Motor neuron (in vitro differentiated cells): ENCODE measurements at regions not wholly inside any gene's neighbourhood (a gene's known extent, or its start where the extent isn't known, plus 50 kb on each side); places are given as distances from the start of the nearest gene placed in this dataset.

ENCODE experiments used
- ATAC-seq, 8 experiments: fragments of 200-7000 bp; cut with Tn5 transposase; replicated peaks in 6 of 8; 2 replicates each; pipeline ENCODE4 v1.8.0; 2021; ENCODE audit warnings: mild to moderate bottlenecking in 8 of 8, moderate library complexity in 8 of 8
- H3K27ac ChIP-seq, 2 donors: fragments of 250-450 bp; sonication (Bioruptor Pico); 2 replicates each; pipeline ENCODE4 v1.9.0; 2021; ENCODE audit warnings: antibody characterized with exemption in 2 of 2, mild to moderate bottlenecking in 2 of 2, moderate library complexity in 1 of 2
- H3K4me1 ChIP-seq, 2 donors: fragments of 250-450 bp; sonication (Bioruptor Pico); replicated peaks in 1 of 2; 2 replicates each; pipeline ENCODE4 v1.6.1; 2021; ENCODE audit warnings: antibody characterized with exemption in 2 of 2, mild to moderate bottlenecking in 2 of 2, moderate library complexity in 1 of 2
- H3K4me3 ChIP-seq, 5 donors: fragments of 250-450 bp; sonication (Bioruptor Pico); 2 replicates each; pipeline ENCODE4 v1.9.0; 2021; ENCODE audit warnings: antibody characterized with exemption in 5 of 5, mild to moderate bottlenecking in 5 of 5, moderate library complexity in 4 of 5
- WGBS, 10 experiments: fragments of 450-650 bp; shearing (Covaris generic); methylation state at CpG; one replicate each; pipeline ENCODE4 v1.0.0; 2022; 5-methylcytosine and 5-hydroxymethylcytosine counted together
- in situ Hi-C, 9 experiments: fragments of 400-800 bp; cut with MboI; loops; one replicate each; pipeline ENCODE4 v1.15.0; 2021; ENCODE audit warnings: low sequenced_read_pairs in 9 of 9, low pct_unique_long_range_greater_than_20kb in 2 of 9; ENCODE audit not compliant: unreplicated experiment in 9 of 9

- peak in 5 of 8 experiments; percentile 35 to 65 (median 57) for ATAC-seq
- in situ Hi-C loops: no loop called here
- H3K27ac ChIP-seq: peak overlapping the region; percentile 76 to 81
- peaks cover 47 to 51% of the 10 kb centered on the region in 2 donors for H3K4me1 ChIP-seq
- no peak overlapping the region for H3K4me3 ChIP-seq
- 49 to 100% (median 80%) methylated on average over 1 to 16 of the region's 17 CpGs; no CpG with 5 or more reads in 5 of the 10 experiments for WGBS, 10 experiments
Measured at GRCh38 chrX:39516427-39516841, 581.3 kb downstream of the BCOR start.

DNA sequence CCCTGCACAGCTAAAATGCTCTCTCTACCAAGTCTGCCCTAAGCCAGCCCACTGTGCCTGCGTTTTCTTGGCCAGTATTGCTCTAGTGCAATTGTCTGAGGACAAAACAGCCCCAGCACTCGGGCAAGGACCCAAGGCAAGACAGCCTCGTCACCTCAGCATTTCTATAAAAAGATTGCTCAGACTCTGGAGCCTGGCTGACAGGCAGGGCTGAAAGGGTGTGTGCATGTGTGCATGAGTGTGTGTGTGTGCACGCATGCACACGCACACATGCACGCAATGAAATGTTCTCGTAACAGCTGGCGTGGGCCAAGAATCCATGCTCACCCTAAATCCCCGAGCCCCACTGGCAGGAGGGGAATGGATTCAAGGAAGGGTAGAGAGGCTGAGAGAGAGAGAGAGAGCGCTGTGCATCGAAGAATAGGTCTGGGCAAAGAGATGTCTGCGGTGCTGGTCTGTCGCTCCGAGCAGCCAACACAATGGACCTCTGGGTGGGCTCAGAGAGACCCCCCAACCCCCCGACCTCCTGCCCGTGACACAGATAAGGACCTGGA, 579.2 kb downstream of the BCOR start:
- Histone ChIP-seq H3K27ac (peak overlapping the region; percentile 83 to 90), H3K4me3 (no peak overlapping the region), H3K4me1 (peaks cover 47 to 51% of the 10 kb centered on the region in 2 donors)
- in situ Hi-C loops: no loop called here
- WGBS, 10 experiments: 29 to 61% (median 60%) methylated on average over 1 to 6 of the region's 16 CpGs; no CpG with 5 or more reads in 7 of the 10 experiments
- peak in 6 of 8 experiments; percentile 39 to 57 (median 49) for ATAC-seq

GRCh38 chrX:39519030-39519488, 578.7 kb downstream of the BCOR start:
- peak overlapping the region; percentile 83 to 90 for H3K27ac ChIP-seq
- in situ Hi-C loops: no loop called here
- peaks cover 47 to 51% of the 10 kb centered on the region in 2 donors for H3K4me1 ChIP-seq
- peak in 7 of 8 experiments; percentile 38 to 85 (median 76) for ATAC-seq
- H3K4me3 ChIP-seq: no peak overlapping the region
- 7 to 20% (median 13%) methylated on average over 1 to 9 of the region's 19 CpGs; no CpG with 5 or more reads in 7 of the 10 experiments for WGBS, 10 experiments

DNA sequence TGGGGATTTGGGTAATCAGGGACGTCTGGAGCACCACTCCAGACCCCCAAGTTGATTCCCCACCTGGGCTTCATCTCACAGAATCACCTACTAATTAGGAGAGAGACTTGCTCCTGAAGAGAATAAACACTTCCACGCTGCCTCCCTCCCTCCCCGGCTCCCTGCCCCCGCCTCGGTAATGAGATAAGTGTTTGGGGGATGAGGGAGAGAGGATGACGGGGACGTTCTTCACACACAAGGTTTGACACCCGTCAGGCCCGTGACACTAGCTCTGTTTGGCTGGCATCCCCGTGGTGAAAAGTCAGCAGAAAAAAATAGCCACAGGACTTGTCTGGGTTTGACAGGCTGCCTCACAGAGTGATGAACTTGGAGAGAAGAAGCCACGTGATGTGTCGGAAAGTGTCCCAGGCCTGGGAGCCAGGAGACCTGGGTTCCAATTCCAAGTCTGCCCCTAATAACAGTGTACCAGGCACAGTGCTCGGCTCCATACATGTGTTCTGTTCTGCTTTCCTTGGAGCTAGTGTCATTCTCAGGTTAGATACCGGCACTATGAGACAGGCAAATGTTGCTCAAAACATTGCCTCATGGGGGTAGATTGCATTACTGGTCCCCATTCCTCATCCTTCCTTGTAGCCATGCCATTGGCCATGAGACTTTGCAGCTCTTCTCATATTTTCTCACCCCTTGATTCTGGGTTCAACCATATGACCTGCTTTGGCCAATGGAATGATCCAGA, 578.0 kb downstream of the BCOR start:
- 43 to 45% methylated on average over 4 to 6 of the region's 14 CpGs; no CpG with 5 or more reads in 8 of the 10 experiments for WGBS, 10 experiments
- ATAC-seq: peak in 4 of 8 experiments; percentile 9 to 16 (median 14)
- Histone ChIP-seq H3K4me1 (peaks cover 40 to 47% of the 10 kb centered on the region in 2 donors), H3K4me3 (no peak overlapping the region), H3K27ac (peak overlapping the region; percentile 83 to 90)
- in situ Hi-C loops: no loop called here

DNA sequence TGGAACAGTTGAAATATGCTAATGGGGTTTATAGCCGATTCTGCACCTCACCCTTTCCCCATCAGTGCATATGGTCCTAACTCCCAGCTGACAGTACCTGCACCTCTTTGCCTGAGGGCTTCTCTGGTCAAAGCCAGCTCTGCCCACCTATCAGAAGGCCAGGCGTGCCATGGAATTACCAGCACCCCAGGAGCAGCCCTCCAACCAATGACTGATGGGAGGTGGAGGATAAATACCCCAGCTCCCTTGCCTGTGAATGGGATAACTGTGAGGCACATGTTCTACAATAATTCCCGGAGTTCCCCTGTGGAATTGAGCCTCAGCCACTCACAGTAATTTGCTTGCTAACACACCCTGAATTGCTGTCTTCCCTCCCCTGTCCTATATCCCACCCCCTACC, 572.0 kb downstream of the BCOR start:
- WGBS, 10 experiments: 25% methylated on average over 2 of the region's 3 CpGs; no CpG with 5 or more reads in 9 of the 10 experiments
- in situ Hi-C loops: no loop called here

DNA sequence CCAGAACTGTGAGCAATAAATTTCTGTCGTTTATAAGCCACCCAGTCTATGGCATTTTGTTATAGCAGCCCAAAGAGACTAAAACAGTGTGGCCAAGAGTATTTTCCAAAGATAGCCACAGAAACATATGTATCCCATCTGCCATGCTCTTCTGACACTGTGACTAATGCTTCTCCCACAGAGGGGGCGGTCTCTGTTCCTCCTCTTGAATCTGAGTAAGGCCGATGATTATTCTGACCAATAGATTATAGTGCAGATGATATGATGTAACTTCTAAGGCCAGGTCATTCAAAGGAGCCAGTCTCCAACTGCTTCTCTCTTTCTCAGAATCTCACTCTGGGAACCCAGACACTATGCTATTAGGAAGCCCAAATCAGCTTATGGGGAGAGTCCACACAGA, 570.7 kb downstream of the BCOR start:
- WGBS, 10 experiments: 100% methylated on average over 1 of the region's 3 CpGs; no CpG with 5 or more reads in 8 of the 10 experiments
- in situ Hi-C loops: no loop called here
- Histone ChIP-seq H3K4me1 (peaks cover 0 to 3% of the 10 kb centered on the region in 2 donors), H3K27ac (no peak overlapping the region), H3K4me3 (no peak overlapping the region)
- peak; percentile 24 to 88 (median 62) for ATAC-seq

More for the DNA sequence above, 572.0 kb downstream of the BCOR start:
- no peak overlapping the region for H3K4me3 ChIP-seq
- ATAC-seq: no peak
- peaks cover 0 to 3% of the 10 kb centered on the region in 2 donors for H3K4me1 ChIP-seq
- no peak overlapping the region for H3K27ac ChIP-seq

GRCh38 chrX:39528161-39528916, 569.4 kb downstream of the BCOR start:
- H3K4me1 ChIP-seq: peaks cover 0 to 3% of the 10 kb centered on the region in 2 donors
- in situ Hi-C loops: no loop called here
- WGBS, 10 experiments: 28 to 100% (median 85%) methylated on average over 1 to 6 of the region's 9 CpGs; no CpG with 5 or more reads in 6 of the 10 experiments
- no peak for ATAC-seq
- no peak overlapping the region for H3K27ac ChIP-seq
- H3K4me3 ChIP-seq: no peak overlapping the region

- H3K4me3 ChIP-seq: no peak overlapping the region
- WGBS, 10 experiments: 43% methylated on average over 1 of the region's 4 CpGs; no CpG with 5 or more reads in 9 of the 10 experiments
- ATAC-seq: no peak
- H3K4me1 ChIP-seq: peaks cover 12 to 23% of the 10 kb centered on the region in 2 donors
- H3K27ac ChIP-seq: no peak overlapping the region
- in situ Hi-C loops: no loop called here
Measured at GRCh38 chrX:39532761-39533160, 565.0 kb downstream of the BCOR start.

DNA sequence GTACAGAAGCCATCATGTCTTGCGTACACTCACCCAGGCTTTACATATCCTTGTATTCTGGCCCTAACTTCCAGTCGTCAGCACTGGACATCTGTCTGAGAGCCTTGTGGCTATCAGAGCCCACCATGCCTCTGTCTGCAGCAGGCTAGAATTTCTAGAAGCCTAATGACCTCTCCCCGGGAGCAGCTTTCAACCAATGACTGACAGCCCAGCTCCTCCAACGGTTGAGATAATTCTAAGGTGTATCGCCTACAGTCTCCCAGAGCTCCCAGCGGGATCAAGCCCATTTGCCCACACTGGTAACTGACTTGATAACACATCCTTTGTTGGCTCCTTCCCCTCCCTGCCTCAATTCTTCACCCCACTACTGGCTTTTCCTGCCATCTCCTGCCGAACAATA, 562.8 kb downstream of the BCOR start:
- Histone ChIP-seq H3K4me1 (peaks cover 14 to 24% of the 10 kb centered on the region in 2 donors), H3K27ac (no peak overlapping the region), H3K4me3 (no peak overlapping the region)
- no peak for ATAC-seq
- 36 to 100% (median 39%) methylated on average over 1 to 5 of the region's 7 CpGs; no CpG with 5 or more reads in 7 of the 10 experiments for WGBS, 10 experiments
- in situ Hi-C loops: no loop called here

DNA sequence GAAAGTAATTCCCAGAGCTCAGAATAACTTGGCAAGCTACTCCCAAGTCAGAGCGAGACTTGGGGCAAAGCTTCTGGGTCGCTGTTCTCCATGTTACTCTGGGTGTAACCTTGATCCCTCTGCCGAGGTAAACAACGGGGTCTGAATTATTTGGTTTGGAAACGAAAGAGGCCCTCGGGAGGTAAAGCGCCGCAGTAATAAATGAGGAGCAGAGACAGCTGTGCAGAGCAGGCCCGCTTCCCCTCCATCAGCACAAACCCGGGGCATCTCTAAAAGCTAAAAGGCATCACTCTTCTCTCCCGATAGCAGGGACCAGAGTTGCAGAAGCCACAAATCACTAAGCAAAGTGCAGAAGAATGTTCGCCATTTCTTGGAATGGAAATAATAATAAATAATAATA, 561.5 kb downstream of the BCOR start:
- in situ Hi-C loops: no loop called here
- Histone ChIP-seq H3K4me1 (peaks cover 14 to 24% of the 10 kb centered on the region in 2 donors), H3K27ac (no peak overlapping the region), H3K4me3 (no peak overlapping the region)
- WGBS, 10 experiments: 45 to 95% (median 54%) methylated on average over 4 to 8 of the region's 12 CpGs; no CpG with 5 or more reads in 7 of the 10 experiments
- ATAC-seq: peak in 1 of 8 experiments; percentile 78

DNA sequence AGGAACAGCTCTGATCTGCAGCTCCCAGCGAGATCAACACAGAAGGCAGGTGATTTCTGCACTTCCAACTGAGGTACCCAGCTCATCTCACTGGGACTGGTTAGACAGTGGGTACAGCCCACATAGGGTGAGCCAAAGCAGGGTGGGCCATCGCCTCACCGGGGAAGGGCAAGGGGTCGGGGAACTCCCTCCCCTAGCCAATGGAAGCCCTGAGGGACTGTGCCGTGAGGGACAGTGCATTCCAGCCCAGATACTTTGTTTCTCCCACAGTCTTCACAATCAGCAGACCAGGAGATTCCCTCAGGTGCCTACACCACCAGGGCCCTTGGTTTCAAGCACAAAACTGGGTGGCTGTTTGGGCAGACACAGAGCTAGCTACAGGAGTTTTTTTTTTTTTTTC, 555.9 kb downstream of the BCOR start:
- Histone ChIP-seq H3K4me3 (no peak overlapping the region), H3K27ac (no peak overlapping the region), H3K4me1 (peaks cover 3 to 5% of the 10 kb centered on the region in 2 donors)
- in situ Hi-C loops: no loop called here
- WGBS, 10 experiments: 17 to 100% (median 78%) methylated on average over 1 to 4 of the region's 5 CpGs; no CpG with 5 or more reads in 6 of the 10 experiments
- no peak for ATAC-seq

GRCh38 chrX:39542316-39542715, 555.4 kb downstream of the BCOR start:
- Histone ChIP-seq H3K27ac (no peak overlapping the region), H3K4me1 (peaks cover 2 to 5% of the 10 kb centered on the region in 2 donors), H3K4me3 (no peak overlapping the region)
- in situ Hi-C loops: no loop called here
- WGBS, 10 experiments: 20 to 65% methylated on average over 2 to 6 of the region's 12 CpGs; no CpG with 5 or more reads in 8 of the 10 experiments
- peak in 1 of 8 experiments; percentile 30 for ATAC-seq
